Naive B cell (primary cell): ENCODE measurements at regions not wholly inside any gene's neighbourhood (a gene's known extent, or its start where the extent isn't known, plus 50 kb on each side); places are given as distances from the start of the nearest gene placed in this dataset.
"Not testable (repeated sequence)": the region's sequence is repeated elsewhere in the genome, so short reads cannot be mapped to it uniquely, and the experiment has no call there.

Experiments used
- ATAC-seq, 2 donors: fragments of 150-1000 bp; cut with Tn5 transposase; 2 replicates each; pipeline ENCODE4 v1.10.0; 2021; ENCODE audit warnings: low read depth in 2 of 2, mild to moderate bottlenecking in 2 of 2, moderate library complexity in 2 of 2
- DNase-seq: peaks from one replicate; pipeline ENCODE4 v3.0.0; 2022
- H3K27ac Mint-ChIP-seq, 6 donors: one replicate each; pipeline ENCODE4 v1.8.0; 2020 to 2022; ENCODE audit warnings: mild to moderate bottlenecking in 6 of 6, mixed read lengths in 6 of 6, moderate library complexity in 5 of 6, inconsistent platforms in 2 of 6
- H3K27me3 Mint-ChIP-seq, 3 donors: one replicate each; pipeline ENCODE4 v1.8.0; 2021 to 2022; ENCODE audit warnings: mixed read lengths in 3 of 3, mild to moderate bottlenecking in 1 of 3
- H3K36me3 Mint-ChIP-seq, 2 donors: one replicate each; pipeline ENCODE4 v1.8.0; 2020 to 2022; ENCODE audit warnings: mixed read lengths in 2 of 2, inconsistent platforms in 1 of 2, mild to moderate bottlenecking in 1 of 2
- H3K4me1 Mint-ChIP-seq, 3 donors: one replicate each; pipeline ENCODE4 v1.8.0; 2020 to 2022; ENCODE audit warnings: mixed read lengths in 3 of 3, inconsistent platforms in 1 of 3, mild to moderate bottlenecking in 1 of 3, moderate library complexity in 1 of 3
- H3K4me3 Mint-ChIP-seq, 8 donors: one replicate each; pipeline ENCODE4 v1.8.0; 2020 to 2022; ENCODE audit warnings: mild to moderate bottlenecking in 8 of 8, mixed read lengths in 8 of 8, moderate library complexity in 8 of 8, inconsistent platforms in 2 of 8
- H3K9me3 Mint-ChIP-seq, 7 donors: one replicate each; pipeline ENCODE4 v1.8.0; 2020 to 2022; ENCODE audit warnings: mixed read lengths in 7 of 7, mild to moderate bottlenecking in 5 of 7, inconsistent platforms in 2 of 7, moderate library complexity in 1 of 7

DNA sequence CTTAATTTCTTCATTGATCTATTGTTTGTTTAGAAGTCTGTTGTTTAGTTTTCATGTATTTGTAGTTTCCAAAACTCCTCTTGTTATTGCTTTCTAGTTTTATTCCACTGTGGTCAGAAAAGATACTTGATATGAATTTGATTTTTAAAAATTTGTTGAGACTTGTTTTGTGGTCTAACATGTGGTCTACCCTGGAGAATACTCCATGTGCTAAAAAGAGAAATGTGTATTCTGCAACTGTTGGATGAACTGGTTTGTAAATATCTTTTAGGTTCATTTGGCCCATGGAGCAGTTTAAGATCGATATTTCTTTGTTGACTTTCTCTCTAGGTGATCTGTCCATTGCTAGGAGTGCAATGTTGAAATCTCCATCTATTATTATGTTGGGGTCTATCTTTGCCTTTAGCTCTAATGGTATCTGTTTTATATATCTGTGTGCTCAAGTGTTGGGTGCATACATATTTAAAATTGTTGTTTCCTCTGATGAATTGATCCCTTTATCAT, 150.6 kb upstream of the ATP10B start:
- Mint-ChIP-seq H3K9me3 (peaks cover 10 to 41% (median 14%) of the 10 kb centered on the region in 7 donors), H3K27ac (no peak overlapping the region), H3K4me1 (no peaks in the 10 kb centered on the region), H3K36me3 (peaks cover 0 to 8% of the 10 kb centered on the region in 2 donors), H3K4me3 (no peak overlapping the region), H3K27me3 (no peaks in the 10 kb centered on the region)
- ATAC-seq (no peak), DNase-seq (no peak)

DNA sequence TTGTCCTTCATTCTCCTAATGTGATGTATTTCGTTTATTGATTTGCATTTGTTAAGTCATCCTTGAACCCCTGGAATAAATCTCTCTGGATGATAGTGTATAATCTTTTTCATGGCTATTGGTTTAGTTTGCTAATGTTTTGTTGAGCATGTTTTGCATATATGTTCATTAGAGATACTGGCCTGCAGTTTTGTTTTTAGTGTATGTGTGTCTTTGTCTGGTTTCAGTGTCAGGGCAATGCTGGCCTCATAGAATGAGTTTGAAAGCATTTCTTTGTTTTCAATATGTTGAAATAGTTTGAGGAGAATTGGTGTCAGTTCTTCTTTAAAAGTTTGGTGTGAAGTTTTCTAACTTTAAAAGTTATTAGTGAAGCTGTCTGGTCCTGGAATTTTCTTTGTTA, 149.6 kb upstream of the ATP10B start:
- H3K36me3 Mint-ChIP-seq: peaks cover 0 to 8% of the 10 kb centered on the region in 2 donors
- H3K4me1 Mint-ChIP-seq: no peaks in the 10 kb centered on the region
- no peak overlapping the region for H3K27ac Mint-ChIP-seq
- H3K9me3 Mint-ChIP-seq: peaks cover 10 to 35% (median 18%) of the 10 kb centered on the region in 7 donors
- ATAC-seq (no peak), DNase-seq (no peak)
- H3K4me3 Mint-ChIP-seq: no peak overlapping the region
- H3K27me3 Mint-ChIP-seq: no peaks in the 10 kb centered on the region

DNA sequence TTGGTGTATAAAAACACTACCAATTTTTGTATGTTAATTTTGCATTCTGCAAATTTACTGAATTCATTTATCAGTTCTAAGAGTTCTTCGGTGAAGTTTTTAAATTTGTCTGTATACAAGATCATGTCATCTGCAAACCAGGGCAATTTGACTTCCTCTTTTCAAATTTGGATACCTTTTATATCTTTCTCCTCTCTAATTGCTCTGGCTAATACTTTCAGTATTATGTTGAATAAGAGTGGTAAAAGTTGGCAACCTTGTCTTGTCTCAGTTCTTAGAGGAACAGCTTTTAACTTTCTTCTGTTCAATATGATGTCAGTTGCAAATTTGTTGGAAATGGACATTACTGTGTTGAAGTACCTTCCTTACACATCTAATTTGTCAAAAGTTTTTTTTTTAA, 149.1 kb upstream of the ATP10B start:
- not testable (repeated sequence) for H3K36me3 Mint-ChIP-seq, H3K27me3 Mint-ChIP-seq, H3K4me3 Mint-ChIP-seq

DNA sequence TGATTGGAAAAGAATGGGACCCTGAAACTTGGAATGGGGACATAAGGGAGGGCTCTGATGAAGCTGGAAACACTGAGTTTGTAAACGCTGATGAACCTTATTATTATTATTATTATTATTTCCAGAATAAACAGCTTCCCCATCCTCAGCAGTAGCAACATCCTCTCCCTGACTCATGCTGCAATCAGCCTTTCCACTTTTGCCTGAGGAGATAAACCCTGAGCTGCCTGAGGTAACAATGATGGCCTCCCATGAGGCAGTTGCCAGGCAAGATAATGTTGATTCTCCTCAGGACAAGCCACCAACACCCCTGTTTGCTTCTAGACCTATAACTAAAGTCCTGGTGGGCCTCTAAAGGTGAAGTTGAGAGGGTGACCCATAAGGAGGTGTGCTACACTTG, 139.2 kb upstream of the ATP10B start:
- Mint-ChIP-seq H3K36me3 (no peaks in the 10 kb centered on the region), H3K9me3 (peaks cover 0 to 7% (median 0%) of the 10 kb centered on the region in 7 donors), H3K27ac (no peak overlapping the region), H3K4me3 (no peak overlapping the region), H3K27me3 (peaks cover 0 to 3% (median 0%) of the 10 kb centered on the region in 3 donors), H3K4me1 (no peaks in the 10 kb centered on the region)
- DNase-seq (no peak), ATAC-seq (no peak)

More for the DNA sequence above, 149.1 kb upstream of the ATP10B start:
- peaks cover 10 to 33% (median 18%) of the 10 kb centered on the region in 7 donors for H3K9me3 Mint-ChIP-seq
- not testable (repeated sequence) for H3K27ac Mint-ChIP-seq, DNase-seq, ATAC-seq, H3K4me1 Mint-ChIP-seq

DNA sequence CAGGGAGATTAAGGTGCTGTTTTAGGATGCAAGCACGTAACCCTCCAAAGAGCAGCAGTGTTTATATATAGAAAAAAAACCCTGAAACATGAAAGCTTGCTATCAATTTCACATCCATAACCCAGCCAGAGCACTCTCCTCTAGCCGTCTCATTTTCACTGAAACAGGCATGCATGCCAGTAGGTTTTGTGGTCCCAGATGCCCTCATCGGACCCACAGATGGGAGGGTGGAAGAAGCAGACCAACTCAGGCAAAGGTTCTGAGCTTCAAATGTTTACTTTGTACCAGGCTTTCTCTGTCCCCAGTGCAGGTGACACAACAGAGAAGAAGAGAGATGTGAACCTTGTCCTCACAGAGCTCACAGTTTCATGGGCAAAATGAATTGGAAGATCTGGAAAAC, 127.4 kb upstream of the ATP10B start:
- H3K27ac Mint-ChIP-seq: peak overlapping the region in 1 of 6 donors; percentile 18
- H3K9me3 Mint-ChIP-seq: peaks cover 0 to 8% (median 0%) of the 10 kb centered on the region in 7 donors
- peaks cover 0 to 4% (median 0%) of the 10 kb centered on the region in 3 donors for H3K27me3 Mint-ChIP-seq
- no peak overlapping the region for H3K4me3 Mint-ChIP-seq
- no peaks in the 10 kb centered on the region for H3K4me1 Mint-ChIP-seq
- DNase-seq (no peak), ATAC-seq (no peak)
- H3K36me3 Mint-ChIP-seq: no peaks in the 10 kb centered on the region

DNA sequence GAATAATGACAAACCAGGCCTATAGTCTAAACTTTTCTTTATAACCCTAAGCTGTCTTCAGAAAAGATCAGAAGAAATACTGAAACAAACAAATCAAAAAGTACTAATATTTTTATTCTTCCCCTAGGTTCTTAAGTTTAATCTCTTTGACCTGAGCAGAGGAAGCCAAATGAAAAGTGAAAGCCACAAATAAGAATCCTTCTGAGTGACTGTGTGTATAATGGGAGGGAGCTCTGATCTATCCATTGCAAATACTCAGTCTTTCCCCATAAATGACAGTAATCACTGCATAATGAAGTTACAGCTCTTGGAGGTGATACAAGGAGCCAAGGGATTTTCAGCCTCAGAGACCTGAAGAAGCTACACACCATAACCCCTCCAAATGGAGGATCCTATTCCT, 126.9 kb upstream of the ATP10B start:
- ATAC-seq (no peak), DNase-seq (no peak)
- Mint-ChIP-seq H3K4me1 (no peaks in the 10 kb centered on the region), H3K27me3 (peaks cover 0 to 4% (median 0%) of the 10 kb centered on the region in 3 donors), H3K36me3 (no peaks in the 10 kb centered on the region), H3K9me3 (peaks cover 0 to 4% (median 0%) of the 10 kb centered on the region in 7 donors), H3K4me3 (no peak overlapping the region), H3K27ac (no peak overlapping the region)

DNA sequence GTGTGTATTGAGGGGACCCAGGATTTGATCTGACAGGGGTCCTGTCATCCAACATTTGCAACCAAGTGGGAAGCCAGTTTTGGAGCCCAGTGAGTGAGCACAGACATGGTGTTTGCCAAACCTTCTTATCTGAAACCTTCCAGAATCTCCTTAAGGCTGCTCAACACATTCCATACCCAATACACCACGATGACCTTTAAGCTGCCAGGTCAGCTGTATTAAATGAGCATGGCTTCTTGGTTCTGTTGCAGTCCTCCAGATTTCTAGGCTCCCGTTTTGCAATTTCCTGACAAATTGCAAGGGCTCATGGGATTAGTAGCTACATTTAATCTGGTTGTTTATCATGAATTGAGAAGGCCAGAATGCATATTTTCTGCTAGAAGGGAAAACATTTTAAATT, 124.2 kb upstream of the ATP10B start:
- Mint-ChIP-seq H3K9me3 (peaks cover 0 to 4% (median 0%) of the 10 kb centered on the region in 7 donors), H3K27me3 (peaks cover 0 to 4% (median 0%) of the 10 kb centered on the region in 3 donors), H3K4me1 (no peaks in the 10 kb centered on the region), H3K4me3 (no peak overlapping the region), H3K27ac (no peak overlapping the region), H3K36me3 (no peaks in the 10 kb centered on the region)
- ATAC-seq (no peak), DNase-seq (no peak)

DNA sequence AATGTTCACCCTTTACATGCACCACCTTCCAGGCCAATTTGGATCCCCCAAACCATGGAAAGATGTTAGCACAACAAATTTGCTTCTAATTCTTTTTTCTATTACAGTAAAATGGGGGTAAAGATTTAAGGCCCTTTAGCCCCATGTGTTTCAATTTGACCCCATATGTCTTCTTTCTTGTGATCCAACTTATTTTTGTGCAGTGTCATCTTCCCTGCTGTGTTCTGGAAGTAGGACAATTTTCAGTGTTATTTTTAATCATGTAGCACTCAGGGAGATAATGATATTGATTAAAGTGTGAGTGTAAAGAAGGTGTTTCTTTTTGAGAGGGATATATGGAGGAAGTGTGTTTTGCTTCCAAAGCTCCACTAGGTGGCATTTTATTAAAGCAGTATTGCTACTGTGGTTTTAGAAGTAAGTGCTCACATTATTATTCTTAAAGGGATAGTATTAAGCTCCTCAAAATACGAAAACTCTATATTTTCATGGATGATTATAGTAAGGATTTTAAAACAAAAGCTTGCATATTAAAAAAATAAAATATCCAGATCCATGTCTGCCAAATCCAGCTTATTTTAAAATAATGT, 118.7 kb upstream of the ATP10B start:
- no peak for DNase-seq
- Mint-ChIP-seq H3K27ac (no peak overlapping the region), H3K9me3 (peaks cover 0 to 2% (median 0%) of the 10 kb centered on the region in 7 donors), H3K36me3 (no peaks in the 10 kb centered on the region), H3K27me3 (peaks cover 0 to 7% (median 0%) of the 10 kb centered on the region in 3 donors), H3K4me1 (no peaks in the 10 kb centered on the region), H3K4me3 (no peak overlapping the region)
- ATAC-seq: no peak

DNA sequence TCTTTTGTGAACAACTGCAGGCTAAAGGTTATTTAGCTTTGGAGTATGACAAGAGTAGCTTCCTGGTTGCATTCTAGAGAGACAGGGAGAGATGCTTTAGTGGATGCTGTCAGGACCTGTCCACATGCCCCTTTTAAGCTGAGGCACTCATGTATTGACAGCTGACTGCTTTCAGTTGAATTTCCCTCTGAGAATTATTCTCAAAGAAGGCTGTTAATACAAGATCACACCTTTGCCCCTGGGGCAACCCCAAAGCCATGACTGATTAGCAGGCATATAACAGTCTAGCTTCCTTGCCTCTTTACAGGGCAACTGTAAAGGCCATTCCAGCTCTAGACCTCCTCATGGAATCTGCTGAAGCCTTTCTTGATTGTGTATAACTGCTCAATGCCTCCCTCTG, 117.6 kb upstream of the ATP10B start:
- peaks cover 0 to 7% (median 0%) of the 10 kb centered on the region in 3 donors for H3K27me3 Mint-ChIP-seq
- H3K4me3 Mint-ChIP-seq: no peak overlapping the region
- no peak overlapping the region for H3K27ac Mint-ChIP-seq
- H3K36me3 Mint-ChIP-seq: no peaks in the 10 kb centered on the region
- DNase-seq (no peak), ATAC-seq (no peak)
- H3K4me1 Mint-ChIP-seq: no peaks in the 10 kb centered on the region
- H3K9me3 Mint-ChIP-seq: no peaks in the 10 kb centered on the region

DNA sequence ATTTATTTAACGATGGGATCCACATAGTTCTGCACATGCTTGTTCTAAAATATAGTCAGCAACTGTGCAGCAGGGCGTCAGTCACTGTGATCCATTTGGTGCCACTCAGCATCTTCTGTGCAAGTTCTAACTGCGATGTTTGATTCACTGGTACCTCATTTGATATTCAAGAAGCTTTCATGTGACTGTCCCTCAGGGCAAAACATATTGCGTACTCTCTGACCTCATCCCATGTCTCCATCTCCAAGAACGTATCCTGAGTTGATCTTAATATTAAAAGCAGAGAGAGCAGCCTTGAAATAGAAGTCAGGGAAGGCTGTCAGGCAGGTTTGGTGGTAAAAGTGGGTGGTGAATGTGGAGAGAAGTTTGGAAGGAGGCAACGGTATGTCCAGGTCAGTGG, 116.5 kb upstream of the ATP10B start:
- H3K27ac Mint-ChIP-seq: no peak overlapping the region
- ATAC-seq: no peak
- H3K36me3 Mint-ChIP-seq: no peaks in the 10 kb centered on the region
- no peaks in the 10 kb centered on the region for H3K4me1 Mint-ChIP-seq
- DNase-seq: no peak
- peaks cover 0 to 4% (median 0%) of the 10 kb centered on the region in 7 donors for H3K9me3 Mint-ChIP-seq
- H3K27me3 Mint-ChIP-seq: peaks cover 0 to 7% (median 0%) of the 10 kb centered on the region in 3 donors
- H3K4me3 Mint-ChIP-seq: no peak overlapping the region

DNA sequence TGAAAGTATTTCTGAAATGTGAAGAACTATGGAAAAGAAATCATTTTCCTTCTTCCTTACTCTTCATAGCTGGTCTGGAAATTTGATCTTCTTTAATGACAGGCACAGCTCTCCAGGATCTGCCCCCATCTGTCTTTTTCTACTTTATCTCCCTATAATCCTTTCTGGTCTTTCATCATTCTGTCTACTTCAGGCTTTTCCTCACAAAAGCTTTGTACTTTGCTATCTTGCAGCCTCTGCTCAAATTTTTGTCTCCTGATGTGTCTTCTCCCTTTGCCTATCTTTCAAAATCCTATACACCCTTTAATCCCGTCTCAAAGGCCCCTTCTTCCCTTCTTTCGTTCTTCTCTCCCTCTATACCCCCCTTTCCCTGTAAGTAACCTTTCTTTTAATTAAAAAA, 114.9 kb upstream of the ATP10B start:
- H3K9me3 Mint-ChIP-seq: peaks cover 0 to 4% (median 0%) of the 10 kb centered on the region in 7 donors
- no peak overlapping the region for H3K27ac Mint-ChIP-seq
- no peaks in the 10 kb centered on the region for H3K36me3 Mint-ChIP-seq
- peaks cover 0 to 7% (median 0%) of the 10 kb centered on the region in 3 donors for H3K27me3 Mint-ChIP-seq
- DNase-seq (no peak), ATAC-seq (no peak)
- no peak overlapping the region for H3K4me3 Mint-ChIP-seq
- H3K4me1 Mint-ChIP-seq: no peaks in the 10 kb centered on the region

DNA sequence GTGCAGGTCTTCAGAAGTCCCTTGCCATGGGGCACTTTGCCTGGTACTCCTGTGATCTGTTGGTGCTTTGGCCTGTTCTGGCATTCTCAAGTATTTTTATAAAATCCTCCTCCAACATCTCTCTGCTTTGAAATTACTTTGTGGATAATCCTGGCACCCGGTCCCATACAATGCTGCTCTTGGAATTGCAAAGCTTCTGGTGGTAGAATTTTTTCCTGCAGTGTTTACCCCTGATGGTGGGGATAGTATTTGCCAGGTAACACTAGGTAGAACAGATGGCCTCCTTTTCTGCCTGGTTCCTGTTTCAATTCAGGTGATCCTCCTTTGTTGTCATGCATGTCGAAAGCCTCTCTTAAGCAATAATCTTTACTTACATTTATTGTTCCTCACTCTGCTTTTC, 109.8 kb upstream of the ATP10B start:
- H3K9me3 Mint-ChIP-seq: peaks cover 0 to 4% (median 0%) of the 10 kb centered on the region in 7 donors
- no peak for DNase-seq
- no peaks in the 10 kb centered on the region for H3K36me3 Mint-ChIP-seq
- H3K27ac Mint-ChIP-seq: no peak overlapping the region
- H3K4me3 Mint-ChIP-seq: no peak overlapping the region
- peaks cover 7 to 17% (median 8%) of the 10 kb centered on the region in 3 donors for H3K27me3 Mint-ChIP-seq
- H3K4me1 Mint-ChIP-seq: no peaks in the 10 kb centered on the region
- no peak for ATAC-seq

DNA sequence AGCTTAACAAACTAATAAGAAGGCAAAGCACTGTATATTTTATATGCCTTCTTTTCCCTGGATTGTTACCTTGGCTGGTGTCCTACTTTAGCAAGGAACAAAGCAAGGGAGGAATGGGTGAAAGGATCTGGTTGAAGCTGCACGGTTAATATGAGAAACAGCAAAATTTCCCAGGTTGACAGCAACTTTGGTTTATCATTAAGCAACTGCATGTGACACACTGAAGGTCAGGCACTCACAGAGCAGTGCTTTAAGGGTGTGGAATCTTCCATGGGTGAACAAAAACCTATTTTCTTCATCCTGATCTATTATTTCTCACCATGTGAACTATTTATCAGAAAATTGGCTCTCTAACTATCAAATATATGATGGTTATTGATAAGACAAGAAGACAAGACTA, 109.0 kb upstream of the ATP10B start:
- Mint-ChIP-seq H3K4me3 (no peak overlapping the region), H3K27me3 (peaks cover 8 to 17% (median 9%) of the 10 kb centered on the region in 3 donors), H3K9me3 (peaks cover 0 to 4% (median 0%) of the 10 kb centered on the region in 7 donors), H3K4me1 (no peaks in the 10 kb centered on the region), H3K36me3 (no peaks in the 10 kb centered on the region), H3K27ac (no peak overlapping the region)
- ATAC-seq (no peak), DNase-seq (no peak)

DNA sequence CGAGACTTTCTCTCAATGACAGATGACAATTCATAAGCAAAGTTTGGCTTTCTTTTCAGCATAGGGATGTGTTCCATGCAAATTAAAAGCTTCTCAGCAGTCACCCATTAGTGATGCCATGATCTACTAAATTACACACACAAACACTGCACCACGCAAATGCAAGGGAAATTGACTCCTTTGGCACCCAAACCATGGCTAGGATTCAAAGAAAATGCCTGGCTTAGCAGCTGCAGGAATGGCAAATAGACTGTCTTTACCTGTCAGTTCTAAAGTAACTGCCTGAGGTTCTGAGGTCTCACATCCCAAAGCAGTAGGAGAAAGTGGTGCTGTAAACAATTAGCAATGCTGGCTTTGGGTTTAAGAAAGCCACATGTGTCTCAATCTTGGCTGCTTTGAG, 108.6 kb upstream of the ATP10B start:
- Mint-ChIP-seq H3K4me1 (no peaks in the 10 kb centered on the region), H3K4me3 (no peak overlapping the region), H3K27me3 (peaks cover 8 to 17% (median 9%) of the 10 kb centered on the region in 3 donors), H3K27ac (no peak overlapping the region), H3K36me3 (no peaks in the 10 kb centered on the region), H3K9me3 (peaks cover 0 to 4% (median 0%) of the 10 kb centered on the region in 7 donors)
- no peak for DNase-seq
- no peak for ATAC-seq
